Activated gamma-delta T cell (primary cell): ENCODE measurements at regions not wholly inside any gene's neighbourhood (a gene's known extent, or its start where the extent isn't known, plus 50 kb on each side); places are given as distances from the start of the nearest gene placed in this dataset.

Experiments
- DNase-seq: peaks from one replicate; lab custom pipeline; 2025; lab: John Stamatoyannopoulos, UW

GRCh38 chr18:71754246-71754645 is 789.9 kb downstream of the CBLN2 start:
- no peak for DNase-seq

GRCh38 chr18:71743634-71744033 is 800.5 kb downstream of the CBLN2 start:
- DNase-seq: no peak

GRCh38 chr18:71729611-71730010 is 814.5 kb downstream of the CBLN2 start:
- no peak for DNase-seq

GRCh38 chr18:71727909-71728308 is 816.2 kb downstream of the CBLN2 start:
- DNase-seq: no peak

- DNase-seq: no peak
These were observed 818.9 kb downstream of the CBLN2 start for GRCh38 chr18:71725256-71725655.

- DNase-seq: no peak
These were observed 836.1 kb downstream of the CBLN2 start for GRCh38 chr18:71707985-71708500.

- no peak for DNase-seq
These were observed 836.7 kb downstream of the CBLN2 start for GRCh38 chr18:71707400-71707799.

GRCh38 chr18:71689416-71690160 is 854.6 kb downstream of the CBLN2 start:
- DNase-seq: no peak

- DNase-seq: no peak
These were observed 861.6 kb downstream of the CBLN2 start for GRCh38 chr18:71682591-71682990.

GRCh38 chr18:71678144-71678543 is 866.0 kb downstream of the CBLN2 start:
- no peak for DNase-seq

GRCh38 chr18:71673954-71674353 is 870.2 kb downstream of the CBLN2 start:
- DNase-seq: no peak

- DNase-seq: no peak
These were observed 870.6 kb downstream of the CBLN2 start for GRCh38 chr18:71673498-71673897.

- DNase-seq: no peak
These were observed 877.7 kb downstream of the CBLN2 start for GRCh38 chr18:71666481-71666880.

- no peak for DNase-seq
These were observed 879.0 kb downstream of the CBLN2 start for GRCh38 chr18:71665131-71665530.

- no peak for DNase-seq
These were observed 900.3 kb downstream of the CBLN2 start for GRCh38 chr18:71643822-71644221.

GRCh38 chr18:71630696-71631095 is 913.4 kb downstream of the CBLN2 start:
- DNase-seq: no peak

- DNase-seq: no peak
These were observed 918.5 kb downstream of the CBLN2 start for GRCh38 chr18:71625556-71626090.

GRCh38 chr18:71598374-71598773 is 945.8 kb downstream of the CBLN2 start:
- DNase-seq: no peak

GRCh38 chr18:71597219-71597618 is 946.9 kb downstream of the CBLN2 start:
- no peak for DNase-seq

- no peak for DNase-seq
These were observed 960.9 kb downstream of the CBLN2 start for GRCh38 chr18:71583252-71583651.

- no peak for DNase-seq
These were observed 989.5 kb downstream of the CBLN2 start for GRCh38 chr18:71554686-71555085.

- DNase-seq: no peak
These were observed 1002.5 kb downstream of the CBLN2 start for GRCh38 chr18:71541643-71542042.

- no peak for DNase-seq
These were observed 1014.3 kb downstream of the CBLN2 start for GRCh38 chr18:71529703-71530303.
